ENCODE measurements at regions not wholly inside any gene's neighbourhood (a gene's known extent, or its start where the extent isn't known, plus 50 kb on each side); places are given as distances from the start of the nearest gene placed in this dataset.

GRCh38 chr3:194079702-194080172, 56.2 kb upstream of the HES1 start:
- TF ChIP-seq CTCF (IDR thresholded peaks at IDR 0.05): no peak
- no peak for DNase-seq (ENCODE audit: low spot score)

GRCh38 chr3:194080436-194080835, 55.5 kb upstream of the HES1 start:
- ATAC-seq (ENCODE audit: low FRiP score) (no peak), DNase-seq (ENCODE audit: low spot score) (no peak)
- TF ChIP-seq CTCF (IDR thresholded peaks at IDR 0.05): no peak

More at GRCh38 chr3:194079702-194080172, 56.2 kb upstream of the HES1 start:
- ATAC-seq (ENCODE audit: low FRiP score): no peak

- no peak for ATAC-seq (ENCODE audit: low FRiP score)
- no peak for TF ChIP-seq CTCF (IDR thresholded peaks at IDR 0.05)
- DNase-seq (ENCODE audit: low spot score): no peak
Measured at GRCh38 chr3:194080913-194081800, 54.8 kb upstream of the HES1 start.

- no peak for ATAC-seq (ENCODE audit: low FRiP score)
- no peak for DNase-seq (ENCODE audit: low spot score)
- no peak for TF ChIP-seq CTCF (IDR thresholded peaks at IDR 0.05)
Measured at GRCh38 chr3:194081826-194082225, 54.1 kb upstream of the HES1 start.

GRCh38 chr3:194082743-194083636, 53.0 kb upstream of the HES1 start:
- DNase-seq (ENCODE audit: low spot score) (no peak), ATAC-seq (ENCODE audit: low FRiP score) (no peak)
- no peak for TF ChIP-seq CTCF (IDR thresholded peaks at IDR 0.05)

- no peak for DNase-seq (ENCODE audit: low spot score)
- TF ChIP-seq CTCF (IDR thresholded peaks at IDR 0.05): no peak
- ATAC-seq (ENCODE audit: low FRiP score): no peak
Measured at GRCh38 chr3:194083637-194084224, 52.2 kb upstream of the HES1 start.
